KMS-11 (cell line): ENCODE measurements at regions not wholly inside any gene's neighbourhood (a gene's known extent, or its start where the extent isn't known, plus 50 kb on each side); places are given as distances from the start of the nearest gene placed in this dataset.
A peak's percentile ranks its signal among the peaks of the same experiment; 100 is the strongest.

Source experiments
- H2AFZ ChIP-seq: fragments of 200-600 bp; sonication (generic); 2 replicates; pipeline ENCODE4 v1.6.1; 2016; ENCODE audit warnings: antibody characterized with exemption, mixed run types, low read depth
- H3K27ac ChIP-seq: fragments of 200-600 bp; sonication (generic); 2 replicates; pipeline ENCODE4 v1.6.1; 2016; ENCODE audit warnings: mild to moderate bottlenecking, mixed run types
- H3K27me3 ChIP-seq: fragments of 200-600 bp; sonication (generic); 2 replicates; pipeline ENCODE4 v1.6.1; 2017; ENCODE audit warnings: mild to moderate bottlenecking, low read depth, mixed run types, moderate library complexity; ENCODE audit not compliant: insufficient read depth
- H3K36me3 ChIP-seq: fragments of 200-600 bp; sonication (generic); 2 replicates; pipeline ENCODE4 v1.6.1; 2017; ENCODE audit warnings: mild to moderate bottlenecking, mixed run types; ENCODE audit not compliant: insufficient read depth
- H3K4me1 ChIP-seq: fragments of 200-600 bp; sonication (generic); 2 replicates; pipeline ENCODE4 v1.6.1; 2016; ENCODE audit warnings: mild to moderate bottlenecking, low read depth, mixed run types; ENCODE audit not compliant: poor library complexity, severe bottlenecking
- H3K4me2 ChIP-seq: fragments of 200-600 bp; sonication (generic); 2 replicates; pipeline ENCODE4 v1.7.0; 2016; ENCODE audit warnings: mild to moderate bottlenecking, mixed run types
- H3K4me3 ChIP-seq: fragments of 200-600 bp; sonication (generic); IDR thresholded peaks from 2 replicates; pipeline ENCODE4 v1.6.1; 2017; ENCODE audit warnings: low read depth, low read length, mixed read lengths; ENCODE audit not compliant: insufficient read depth
- H3K79me2 ChIP-seq: fragments of 200-600 bp; sonication (generic); 2 replicates; pipeline ENCODE4 v1.6.1; 2016; ENCODE audit warnings: low read depth, mixed run types; ENCODE audit not compliant: insufficient read depth
- H3K9ac ChIP-seq: fragments of 200-600 bp; sonication (generic); 2 replicates; pipeline ENCODE4 v1.6.1; 2016; ENCODE audit warnings: mild to moderate bottlenecking, mixed run types
- H4K20me1 ChIP-seq: fragments of 200-600 bp; sonication (generic); 2 replicates; pipeline ENCODE4 v1.6.1; 2016; ENCODE audit warnings: mild to moderate bottlenecking, mixed run types; ENCODE audit not compliant: insufficient read depth
- CTCF ChIP-seq: fragments of 200-600 bp; sonication (generic); conservative IDR thresholded peaks from 2 replicates; pipeline ENCODE4 v1.6.1; 2017; ENCODE audit warnings: low read depth, mild to moderate bottlenecking, antibody characterized with exemption, low read length, moderate library complexity, mixed read lengths

- peaks cover 21% of the 10 kb centered on the region for H3K4me1 ChIP-seq
- no peaks in the 10 kb centered on the region for H3K36me3 ChIP-seq
- H2AFZ ChIP-seq = no peak overlapping the region; the same call in 1 of the 2 replicates
- no peak overlapping the region for H3K9ac ChIP-seq
- TF ChIP-seq CTCF = no peak
- H4K20me1 ChIP-seq = no peaks in the 10 kb centered on the region
- H3K4me2 ChIP-seq = peak overlapping the region; percentile 30; the same call in 1 of the 2 replicates
- H3K27ac ChIP-seq = no peak overlapping the region
- no peak overlapping the region for H3K4me3 ChIP-seq
- no peaks in the 10 kb centered on the region for H3K27me3 ChIP-seq
- H3K79me2 ChIP-seq = no peaks in the 10 kb centered on the region
Measured at GRCh38 chr12:93135286-93136239, 206.5 kb upstream of the EEA1 start.

GRCh38 chr12:93136253-93137055 lies 207.4 kb upstream of the EEA1 start:
- no peak for TF ChIP-seq CTCF
- Histone ChIP-seq H3K27me3 (no peaks in the 10 kb centered on the region), H3K4me3 (no peak overlapping the region), H3K36me3 (no peaks in the 10 kb centered on the region), H4K20me1 (no peaks in the 10 kb centered on the region), H2AFZ (no peak overlapping the region), H3K4me1 (peaks cover 16% of the 10 kb centered on the region), H3K4me2 (no peak overlapping the region), H3K79me2 (no peaks in the 10 kb centered on the region), H3K27ac (no peak overlapping the region), H3K9ac (no peak overlapping the region)

GRCh38 chr12:93137656-93138612 lies 208.8 kb upstream of the EEA1 start:
- Histone ChIP-seq H3K27me3 (no peaks in the 10 kb centered on the region), H3K27ac (no peak overlapping the region), H3K4me3 (no peak overlapping the region), H3K36me3 (no peaks in the 10 kb centered on the region), H2AFZ (no peak overlapping the region), H3K79me2 (no peaks in the 10 kb centered on the region), H3K4me2 (no peak overlapping the region), H4K20me1 (no peaks in the 10 kb centered on the region), H3K4me1 (peaks cover 16% of the 10 kb centered on the region), H3K9ac (no peak overlapping the region)
- TF ChIP-seq CTCF = no peak
